ENCODE measurements at regions not wholly inside any gene's neighbourhood (a gene's known extent, or its start where the extent isn't known, plus 50 kb on each side); places are given as distances from the start of the nearest gene placed in this dataset.

DNA sequence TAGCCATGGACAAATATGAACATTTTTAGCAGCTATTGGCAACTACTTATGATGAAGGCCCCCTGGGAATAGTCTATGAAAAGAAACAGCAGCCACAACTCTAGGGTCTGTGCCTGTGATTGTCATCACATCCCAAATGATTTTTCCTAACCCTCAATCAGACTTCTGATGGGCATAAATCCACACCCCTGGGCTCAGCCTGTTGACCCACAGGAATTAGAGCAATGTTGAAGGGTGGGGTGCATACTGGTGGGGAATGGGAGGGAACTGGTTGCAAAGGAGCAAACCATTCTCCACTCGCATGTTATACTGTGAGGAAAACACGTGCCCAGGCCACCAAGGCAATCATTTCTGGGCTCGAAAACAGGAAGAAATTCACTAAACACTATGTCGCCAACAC, 106.5 kb upstream of the CTNNB1 start:
- TF ChIP-seq POLR2AphosphoS5 (IDR thresholded peaks at IDR 0.05; ENCODE audit: borderline replicate concordance, low read depth, low read length) (no peak), EZH2 (IDR thresholded peaks at IDR 0.05) (no peak), FOXP2 (optimal IDR thresholded peaks at IDR 0.05; ENCODE audit: control extremely low read depth, extremely low read length, insufficient read depth) (no peak)

Data from SK-N-MC (cell line).